A673 (cell line): ENCODE measurements at regions not wholly inside any gene's neighbourhood (a gene's known extent, or its start where the extent isn't known, plus 50 kb on each side); places are given as distances from the start of the nearest gene placed in this dataset.

ENCODE experiments used
- EZH2 ChIP-seq: fragments of 200-600 bp; sonication (generic); IDR thresholded peaks from 2 replicates; pipeline ENCODE4 v1.6.1; 2017; ENCODE audit warnings: borderline replicate concordance, low read depth, mild to moderate bottlenecking, mixed read lengths, antibody characterized with exemption, low read length; ENCODE audit not compliant: poor library complexity, severe bottlenecking
- TF ChIP-seq, protein P1 (sequence below): fragments of 300-800, 200-600 bp; sonication (generic); conservative IDR thresholded peaks from 2 replicates; pipeline ENCODE4 v1.5.1; 2017; ENCODE audit warnings: low read depth, mild to moderate bottlenecking, antibody characterized with exemption, low read length, moderate library complexity, mixed read lengths

DNA sequence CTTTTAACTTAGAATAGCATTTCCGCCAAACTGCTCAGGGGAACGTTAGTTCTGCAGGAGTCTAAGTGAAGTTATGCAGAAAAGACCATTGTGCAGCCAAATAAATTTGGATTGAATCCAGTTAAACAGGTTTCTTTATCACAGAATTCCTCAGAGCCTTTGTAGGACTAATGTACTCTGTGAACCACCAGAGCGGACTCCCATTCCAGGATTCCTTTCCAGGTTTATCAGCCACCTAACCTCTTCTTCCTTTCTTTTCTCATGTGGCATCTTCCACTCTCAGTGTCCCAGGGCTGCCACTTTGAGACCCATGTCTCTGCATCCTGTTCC lies 350.4 kb downstream of the TSN start:
- TF ChIP-seq, protein P1, sequence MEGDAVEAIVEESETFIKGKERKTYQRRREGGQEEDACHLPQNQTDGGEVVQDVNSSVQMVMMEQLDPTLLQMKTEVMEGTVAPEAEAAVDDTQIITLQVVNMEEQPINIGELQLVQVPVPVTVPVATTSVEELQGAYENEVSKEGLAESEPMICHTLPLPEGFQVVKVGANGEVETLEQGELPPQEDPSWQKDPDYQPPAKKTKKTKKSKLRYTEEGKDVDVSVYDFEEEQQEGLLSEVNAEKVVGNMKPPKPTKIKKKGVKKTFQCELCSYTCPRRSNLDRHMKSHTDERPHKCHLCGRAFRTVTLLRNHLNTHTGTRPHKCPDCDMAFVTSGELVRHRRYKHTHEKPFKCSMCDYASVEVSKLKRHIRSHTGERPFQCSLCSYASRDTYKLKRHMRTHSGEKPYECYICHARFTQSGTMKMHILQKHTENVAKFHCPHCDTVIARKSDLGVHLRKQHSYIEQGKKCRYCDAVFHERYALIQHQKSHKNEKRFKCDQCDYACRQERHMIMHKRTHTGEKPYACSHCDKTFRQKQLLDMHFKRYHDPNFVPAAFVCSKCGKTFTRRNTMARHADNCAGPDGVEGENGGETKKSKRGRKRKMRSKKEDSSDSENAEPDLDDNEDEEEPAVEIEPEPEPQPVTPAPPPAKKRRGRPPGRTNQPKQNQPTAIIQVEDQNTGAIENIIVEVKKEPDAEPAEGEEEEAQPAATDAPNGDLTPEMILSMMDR = no peak
- TF ChIP-seq EZH2 = no peak
